ENCODE measurements at regions not wholly inside any gene's neighbourhood (a gene's known extent, or its start where the extent isn't known, plus 50 kb on each side); places are given as distances from the start of the nearest gene placed in this dataset.

- H3K27ac ChIP-seq (ENCODE audit: low read length), result no peak overlapping the region
- no peaks in the 10 kb centered on the region for H3K36me3 ChIP-seq (ENCODE audit: control insufficient read depth, insufficient read depth, low read length)
- H3K4me1 ChIP-seq (ENCODE audit: control insufficient read depth, insufficient read depth, low read length), result no peaks in the 10 kb centered on the region
- intact Hi-C loops (cut with micrococcal nuclease; ENCODE audit: unreplicated experiment) (no loop called here), in situ Hi-C loops (cut with HindIII; ENCODE audit: low pct_unique_long_range_greater_than_20kb, low sequenced_read_pairs) (no loop called here)
- H3K9me3 ChIP-seq (ENCODE audit: control insufficient read depth, insufficient read depth, low read depth, low read length), result no peaks in the 10 kb centered on the region
- no peak overlapping the region for H3K4me3 ChIP-seq (ENCODE audit: low read depth in 2 of 2, low read length in 2 of 2)
- CTCF ChIA-PET, result no interaction called here
- no TSS peak for BruUV-seq (replicated peaks)
- no peaks in the 10 kb centered on the region for H3K27me3 ChIP-seq (ENCODE audit: control insufficient read depth, insufficient read depth, low read length)
- DNase-seq (ENCODE audit: low read depth, low spot score) (no peak), ATAC-seq (no peak)
- no peak for TF ChIP-seq TCF7L2 (IDR thresholded peaks at IDR 0.05; ENCODE audit: low read depth, low read length)
- no peak for TF ChIP-seq SIN3A (IDR thresholded peaks at IDR 0.05; ENCODE audit: borderline replicate concordance, insufficient read depth, low read depth, low read length)
- TF ChIP-seq CTCF (IDR thresholded peaks at IDR 0.05), result no peak
- no peak for TF ChIP-seq REST (IDR thresholded peaks at IDR 0.05; ENCODE audit: insufficient read depth in 1 of 2, low read depth in 2 of 2, low read length in 1 of 2)
- no peak for TF ChIP-seq POLR2AphosphoS5 (IDR thresholded peaks at IDR 0.05; ENCODE audit: low read depth, low read length)
- POLR2A ChIA-PET, result no interaction called here
These were observed 263.9 kb upstream of the UBE2E3 start for GRCh38 chr2:180716186-180717180.

GRCh38 chr2:180715044-180715443 is 265.4 kb upstream of the UBE2E3 start:
- Histone ChIP-seq H3K9me3 (ENCODE audit: control insufficient read depth, insufficient read depth, low read depth, low read length) (no peaks in the 10 kb centered on the region), H3K4me1 (ENCODE audit: control insufficient read depth, insufficient read depth, low read length) (no peaks in the 10 kb centered on the region), H3K27ac (ENCODE audit: low read length) (no peak overlapping the region), H3K27me3 (ENCODE audit: control insufficient read depth, insufficient read depth, low read length) (no peaks in the 10 kb centered on the region), H3K4me3 (ENCODE audit: low read depth in 2 of 2, low read length in 2 of 2) (no peak overlapping the region), H3K36me3 (ENCODE audit: control insufficient read depth, insufficient read depth, low read length) (no peaks in the 10 kb centered on the region)
- in situ Hi-C loops (cut with HindIII; ENCODE audit: low pct_unique_long_range_greater_than_20kb, low sequenced_read_pairs), result no loop called here
- TF ChIP-seq POLR2AphosphoS5 (IDR thresholded peaks at IDR 0.05; ENCODE audit: low read depth, low read length) (no peak), REST (IDR thresholded peaks at IDR 0.05; ENCODE audit: insufficient read depth in 1 of 2, low read depth in 2 of 2, low read length in 1 of 2) (no peak), SIN3A (IDR thresholded peaks at IDR 0.05; ENCODE audit: borderline replicate concordance, insufficient read depth, low read depth, low read length) (no peak), TCF7L2 (IDR thresholded peaks at IDR 0.05; ENCODE audit: low read depth, low read length) (no peak), CTCF (IDR thresholded peaks at IDR 0.05) (no peak)
- POLR2A ChIA-PET, result no interaction called here
- no TSS peak for BruUV-seq (replicated peaks)
- ATAC-seq (no peak), DNase-seq (ENCODE audit: low read depth, low spot score) (no peak)
- CTCF ChIA-PET, result no interaction called here
- intact Hi-C loops (cut with micrococcal nuclease; ENCODE audit: unreplicated experiment), result no loop called here
